A549 (cell line): ENCODE measurements at regions not wholly inside any gene's neighbourhood (a gene's known extent, or its start where the extent isn't known, plus 50 kb on each side); places are given as distances from the start of the nearest gene placed in this dataset.

ENCODE experiments used
- ATAC-seq, 2 experiments: fragments of 200-7000 bp in 1 of 2; fragments of >200 bp in 1 of 2; cut with Nextera tagmentation in 1 of 2; cut with Tn5 transposase in 1 of 2; 3 replicates each; pipeline versions ENCODE4 v1.8.0 to v1.9.1; 2018 to 2020; ENCODE audit warnings: mild to moderate bottlenecking in 1 of 2, moderate library complexity in 1 of 2
- CTCF ChIA-PET: fragments of 300-600 bp; sonication (Branson Sonifier 250); formaldehyde crosslinking; extraction: SDS; loops from one replicate; lab custom pipeline; 2021; ENCODE audit warnings: antibody characterized with exemption, inconsistent platforms; lab: Yijun Ruan, JAX
- POLR2A ChIA-PET: fragments of 350-600 bp; formaldehyde crosslinking; extraction: SDS; loops from one replicate; lab custom pipeline; 2021; ENCODE audit warnings: antibody characterized with exemption, inconsistent platforms; lab: Yijun Ruan, JAX
- DNase-seq, 2 experiments: peaks; one replicate each; pipeline versions ENCODE4 v3.0.0 to v3.0.0-alpha.2; 2011 to 2016; ENCODE audit warnings: low read depth in 1 of 2, low spot score in 1 of 2
- FAIRE-seq: peaks from 2 replicates; lab custom pipeline; 2011; peaks lifted over from hg19 to GRCh38; lab: Jason Lieb, UNC
- H3K27ac ChIP-seq, 2 experiments: fragments of >200 bp; sonication (Bioruptor Twin); formaldehyde crosslinking; 3 replicates each; pipeline ENCODE4 v1.5.1; 2016 to 2017
- H3K4me1 ChIP-seq: fragments of >200 bp; sonication (Bioruptor Twin); formaldehyde crosslinking; 3 replicates; pipeline ENCODE4 v1.6.1; 2016
- H3K4me2 ChIP-seq: fragments of >200 bp; sonication (Bioruptor Twin); formaldehyde crosslinking; 3 replicates; pipeline ENCODE4 v1.6.1; 2016
- H3K4me3 ChIP-seq: fragments of >200 bp; sonication (Bioruptor Twin); formaldehyde crosslinking; 3 replicates; pipeline ENCODE4 v1.5.1; 2016
- H3K9me3 ChIP-seq: fragments of >200 bp; sonication (Bioruptor Twin); formaldehyde crosslinking; 3 replicates; pipeline ENCODE4 v1.6.1; 2016
- BHLHE40 ChIP-seq: IDR thresholded peaks from 2 replicates; pipeline ENCODE4 v1.6.1; 2012; ENCODE audit warnings: low read depth, low read length, inconsistent platforms
- CBX8 ChIP-seq: fragments of 200-600 bp; sonication (generic); IDR thresholded peaks from 2 replicates; pipeline ENCODE4 v1.6.1; 2016
- CEBPB ChIP-seq, 2 experiments: fragments of >200 bp in 1 of 2; sonication (Bioruptor Twin) in 1 of 2; formaldehyde crosslinking in 1 of 2; IDR thresholded peaks; 2 replicates each; pipeline ENCODE4 v1.6.1; 2012 to 2016
- CHD2 ChIP-seq: fragments of 150-350 bp; IDR thresholded peaks from 2 replicates; pipeline ENCODE4 v1.6.1; 2014; ENCODE audit warnings: low read length; ENCODE audit not compliant: partially characterized antibody
- EHF ChIP-seq: fragments of 250-450 bp; sonication (Bioruptor Pico); IDR thresholded peaks from 2 replicates; pipeline ENCODE4 v1.5.0; 2020; ENCODE audit warnings: mild to moderate bottlenecking
- ESRRA ChIP-seq: fragments of 150-350 bp; IDR thresholded peaks from 2 replicates; pipeline ENCODE4 v1.6.1; 2014; ENCODE audit warnings: mild to moderate bottlenecking, low read length, borderline replicate concordance
- FOSB ChIP-seq: fragments of 250-450 bp; sonication (Bioruptor Pico); IDR thresholded peaks from 2 replicates; pipeline ENCODE4 v1.5.0; 2020; ENCODE audit warnings: mild to moderate bottlenecking, moderate library complexity
- FOSL2 ChIP-seq, 2 experiments: fragments of 450-650 bp in 1 of 2; fragments of >200 bp in 1 of 2; sonication (Bioruptor Twin) in 1 of 2; formaldehyde crosslinking; IDR thresholded peaks; 2 replicates each; pipeline versions ENCODE4 v1.5.0 to v1.6.1; 2016 to 2020; ENCODE audit warnings: mild to moderate bottlenecking in 1 of 2, moderate library complexity in 1 of 2
- GATA3 ChIP-seq: IDR thresholded peaks from 2 replicates; pipeline ENCODE4 v1.6.1; 2012; ENCODE audit warnings: borderline replicate concordance
- HES2 ChIP-seq: fragments of >200 bp; sonication (Bioruptor Twin); formaldehyde crosslinking; IDR thresholded peaks from 2 replicates; pipeline ENCODE4 v1.6.1; 2016
- HEYL ChIP-seq: fragments of 250-450 bp; sonication (Bioruptor Pico); IDR thresholded peaks from 2 replicates; pipeline ENCODE4 v1.8.0; 2021; ENCODE audit warnings: mild to moderate bottlenecking, moderate library complexity
- HOXA7 ChIP-seq: fragments of 250-450 bp; sonication (Bioruptor Pico); IDR thresholded peaks from 2 replicates; pipeline ENCODE4 v1.5.0; 2020; ENCODE audit warnings: mild to moderate bottlenecking, moderate library complexity
- HOXB13 ChIP-seq: fragments of 250-450 bp; sonication (Bioruptor Pico); IDR thresholded peaks from 2 replicates; pipeline ENCODE4 v1.5.0; 2020; ENCODE audit warnings: low read depth, mild to moderate bottlenecking, moderate library complexity
- JUNB ChIP-seq: fragments of >200 bp; sonication (Bioruptor Twin); formaldehyde crosslinking; IDR thresholded peaks from 2 replicates; pipeline ENCODE4 v1.6.1; 2016
- KDM1A ChIP-seq: fragments of 200-600 bp; sonication (generic); IDR thresholded peaks from 2 replicates; pipeline ENCODE4 v1.6.1; 2016; ENCODE audit warnings: low read depth, mild to moderate bottlenecking
- MAFK ChIP-seq: fragments of 450-650 bp; IDR thresholded peaks from 2 replicates; pipeline ENCODE4 v1.6.1; 2014; ENCODE audit not compliant: partially characterized antibody
- NPAS2 ChIP-seq: fragments of 250-450 bp; sonication (Bioruptor Pico); IDR thresholded peaks from 2 replicates; pipeline ENCODE4 v1.8.0; 2022; ENCODE audit warnings: mild to moderate bottlenecking, moderate library complexity, borderline replicate concordance
- POLR2AphosphoS2 ChIP-seq: conservative IDR thresholded peaks from 2 replicates; pipeline ENCODE4 v1.6.1; 2012; ENCODE audit warnings: low read length, improper control_type of control experiment, inconsistent platforms
- RAD21 ChIP-seq, 2 experiments: fragments of >200 bp in 1 of 2; sonication (Bioruptor Twin) in 1 of 2; formaldehyde crosslinking in 1 of 2; IDR thresholded peaks in 1 of 2; conservative IDR thresholded peaks in 1 of 2; 2 replicates in 1 of 2; 3 replicates in 1 of 2; pipeline ENCODE4 v1.6.1; 2012 to 2018; ENCODE audit warnings: inconsistent platforms in 1 of 2
- RARB ChIP-seq: fragments of 250-450 bp; sonication (Bioruptor Pico); IDR thresholded peaks from 2 replicates; pipeline ENCODE4 v1.8.0; 2021; ENCODE audit warnings: mild to moderate bottlenecking, moderate library complexity
- SMC3 ChIP-seq: fragments of >200 bp; sonication (Bioruptor Twin); formaldehyde crosslinking; IDR thresholded peaks from 3 replicates; pipeline ENCODE4 v1.6.1; 2018; ENCODE audit warnings: inconsistent platforms
- TFCP2L1 ChIP-seq: fragments of 250-450 bp; sonication (Bioruptor Pico); IDR thresholded peaks from 2 replicates; pipeline ENCODE4 v1.5.0; 2021; ENCODE audit warnings: mild to moderate bottlenecking
- ZNF302 ChIP-seq: fragments of 250-450 bp; sonication (Bioruptor Pico); IDR thresholded peaks from 2 replicates; pipeline ENCODE4 v1.9.0; 2021; ENCODE audit warnings: inconsistent platforms, mild to moderate bottlenecking, moderate library complexity
- ZSCAN20 ChIP-seq: fragments of 250-450 bp; sonication (Bioruptor Pico); IDR thresholded peaks from 2 replicates; pipeline ENCODE4 v1.8.0; 2022; ENCODE audit warnings: mild to moderate bottlenecking, moderate library complexity
- WGBS: methylation state at CpG from one replicate; pipeline ENCODE4 v1.1.6; 2017; ENCODE audit errors: missing lambda C conversion rate; 5-methylcytosine and 5-hydroxymethylcytosine counted together

- POLR2A ChIA-PET, result no interaction called here
- DNase-seq (no peak), ATAC-seq (no peak), FAIRE-seq (no peak)
- Histone ChIP-seq H3K9me3 (no peaks in the 10 kb centered on the region), H3K4me1 (peaks cover 22% of the 10 kb centered on the region), H3K27ac (no peak overlapping the region), H3K4me2 (no peak overlapping the region), H3K4me3 (no peak overlapping the region)
- no peak for TF ChIP-seq HOXB13 (CRISPR knock-in tag)
- no peak for TF ChIP-seq MAFK
- no peak for TF ChIP-seq ESRRA
- no peak for TF ChIP-seq KDM1A
- no peak for TF ChIP-seq RARB (CRISPR knock-in tag)
- no peak for TF ChIP-seq BHLHE40
- TF ChIP-seq POLR2AphosphoS2, result no peak
- TF ChIP-seq NPAS2 (CRISPR knock-in tag), result no peak
- no peak for TF ChIP-seq CBX8
- no peak for TF ChIP-seq RAD21 (conservative IDR thresholded peaks at IDR 0.05 in 1 of 2, IDR thresholded peaks at IDR 0.05 in 1 of 2)
- TF ChIP-seq ZNF302 (CRISPR knock-in tag), result no peak
- TF ChIP-seq EHF (CRISPR knock-in tag), result no peak
- no peak for TF ChIP-seq ZSCAN20 (CRISPR knock-in tag)
- no peak for TF ChIP-seq FOSL2 (IDR thresholded peaks at IDR 0.05)
- TF ChIP-seq FOSL2 (CRISPR knock-in tag; IDR thresholded peaks at IDR 0.05), result no peak
- no peak for TF ChIP-seq CEBPB (IDR thresholded peaks at IDR 0.05)
- no peak for TF ChIP-seq TFCP2L1
- CTCF ChIA-PET, result interaction anchor here (3.3 kb wide), 1 partner anchor 9 kb away, joined by 23 read pairs; no protein-coding TSS in a partner anchor
- 54% methylated on average over 3 of the region's 3 CpGs for WGBS
Measured at GRCh38 chr6:47106216-47106615, 64.1 kb upstream of the ADGRF1 start.

- POLR2A ChIA-PET, result no interaction called here
- DNase-seq (no peak), FAIRE-seq (no peak), ATAC-seq (no peak)
- H3K9me3 ChIP-seq, result no peaks in the 10 kb centered on the region
- no peak overlapping the region for H3K4me2 ChIP-seq
- TF ChIP-seq HES2 (no peak), HEYL (CRISPR knock-in tag) (no peak), HOXA7 (CRISPR knock-in tag) (no peak), SMC3 (no peak), JUNB (no peak), GATA3 (no peak), EHF (CRISPR knock-in tag) (no peak), CHD2 (no peak)
- WGBS, result 93% methylated on average over 10 of the region's 10 CpGs
- peak overlapping the region in 1 of 2 experiments; percentile 37; a peak in 2 of 6 replicates for H3K27ac ChIP-seq
- no peak overlapping the region for H3K4me3 ChIP-seq
- CTCF ChIA-PET, result interaction anchor here (3.3 kb wide), 1 partner anchor 9 kb away, joined by 23 read pairs; no protein-coding TSS in a partner anchor
- peaks cover 21% of the 10 kb centered on the region for H3K4me1 ChIP-seq
Measured at GRCh38 chr6:47105469-47106178, 63.5 kb upstream of the ADGRF1 start.

GRCh38 chr6:47103931-47104330, 61.8 kb upstream of the ADGRF1 start:
- peak; percentile 13 to 50 for DNase-seq
- H3K4me2 ChIP-seq, result peak overlapping the region; percentile 48
- no peaks in the 10 kb centered on the region for H3K9me3 ChIP-seq
- peak in 1 of 2 experiments; percentile 61; a peak in 2 of 6 replicates for ATAC-seq
- peaks cover 21% of the 10 kb centered on the region for H3K4me1 ChIP-seq
- H3K27ac ChIP-seq, result peak overlapping the region; percentile 43 to 70; a peak in 4 of 6 replicates
- no peak overlapping the region for H3K4me3 ChIP-seq
- ChIA-PET CTCF (no interaction called here), POLR2A (interaction anchor here (0.6 to 1.0 kb wide), 2 partner anchors 194 to 205 kb away, joined by 3 read pairs; partner anchors contain the start of gene TNFRSF21)
- peak; percentile 60 to 73; a peak in 3 of 4 replicates for TF ChIP-seq CEBPB (IDR thresholded peaks at IDR 0.05)
- TF ChIP-seq FOSB (CRISPR knock-in tag), result no peak
- 37% methylated on average over 6 of the region's 6 CpGs for WGBS
- no peak for FAIRE-seq
